Nucleus accumbens (tissue), 56 donors: ENCODE measurements at regions not wholly inside any gene's neighbourhood (a gene's known extent, or its start where the extent isn't known, plus 50 kb on each side); places are given as distances from the start of the nearest gene placed in this dataset.
A peak's percentile ranks its signal among the peaks of the same experiment; 100 is the strongest.
"Not testable (repeated sequence)": the region's sequence is repeated elsewhere in the genome, so short reads cannot be mapped to it uniquely, and the experiment has no call there.

Experiments used
- DNase-seq, 56 donors: peaks; one replicate each; lab custom pipeline; 2025; lab: John Stamatoyannopoulos, UW

- no peak for DNase-seq
These were observed 50.2 kb upstream of the FGF3 start for GRCh38 chr11:69869311-69869939.

GRCh38 chr11:69870766-69871165 is 51.5 kb upstream of the FGF3 start:
- DNase-seq: no peak

GRCh38 chr11:69873166-69874077 is 54.2 kb upstream of the FGF3 start:
- DNase-seq: no peak

GRCh38 chr11:69874178-69874983 is 55.2 kb upstream of the FGF3 start:
- DNase-seq: no peak

- peak in 1 of 56 donors; percentile 7 for DNase-seq
These were observed 55.9 kb upstream of the FGF3 start for GRCh38 chr11:69874984-69875624.

GRCh38 chr11:69876013-69876412 is 56.8 kb upstream of the FGF3 start:
- no peak for DNase-seq

- DNase-seq: no peak
These were observed 58.0 kb upstream of the FGF3 start for GRCh38 chr11:69877235-69877634.

GRCh38 chr11:69877704-69878103 is 58.5 kb upstream of the FGF3 start:
- not testable (repeated sequence) for DNase-seq

- DNase-seq: no peak
These were observed 59.1 kb upstream of the FGF3 start for GRCh38 chr11:69878144-69878883.

- no peak for DNase-seq
These were observed 59.9 kb upstream of the FGF3 start for GRCh38 chr11:69878927-69879728.

GRCh38 chr11:69879729-69880005 is 60.5 kb upstream of the FGF3 start:
- DNase-seq: no peak

- no peak for DNase-seq
These were observed 61.0 kb upstream of the FGF3 start for GRCh38 chr11:69880041-69880825.

- DNase-seq: no peak
These were observed 61.7 kb upstream of the FGF3 start for GRCh38 chr11:69880826-69881445.

GRCh38 chr11:69881467-69882269 is 62.5 kb upstream of the FGF3 start:
- no peak for DNase-seq

- no peak for DNase-seq
These were observed 63.0 kb upstream of the FGF3 start for GRCh38 chr11:69882270-69882608.

GRCh38 chr11:69883292-69884255 is 64.4 kb upstream of the FGF3 start:
- no peak for DNase-seq
